HL-60 (cell line): ENCODE measurements at regions not wholly inside any gene's neighbourhood (a gene's known extent, or its start where the extent isn't known, plus 50 kb on each side); places are given as distances from the start of the nearest gene placed in this dataset.

Experiments used
- CTCF ChIP-seq: IDR thresholded peaks from one replicate; pipeline ENCODE4 v1.5.1; 2011; ENCODE audit warnings: low read length, control low read depth, inconsistent platforms; ENCODE audit not compliant: insufficient read depth
- GABPA ChIP-seq: IDR thresholded peaks from 2 replicates; pipeline ENCODE4 v1.6.1; 2012; ENCODE audit warnings: low read depth

GRCh38 chr6:126607289-126607688, 267.4 kb downstream of the CENPW start:
- TF ChIP-seq CTCF (no peak), GABPA (no peak)
